Activated CD4-positive, alpha-beta T cell treated with anti-CD3 and anti-CD28 coated beads, Interleukin-2, amount 50 U/mL, for 24 hours (primary cell): ENCODE measurements at regions not wholly inside any gene's neighbourhood (a gene's known extent, or its start where the extent isn't known, plus 50 kb on each side); places are given as distances from the start of the nearest gene placed in this dataset.

Source experiments
- DNase-seq, 2 donors: peaks; one replicate each; pipeline ENCODE4 v3.0.0-alpha.2; 2020; ENCODE audit warnings: low read depth in 1 of 2, low spot score in 1 of 2

GRCh38 chr5:159453209-159453608 is 122.9 kb upstream of the IL12B start:
- DNase-seq: no peak

DNA sequence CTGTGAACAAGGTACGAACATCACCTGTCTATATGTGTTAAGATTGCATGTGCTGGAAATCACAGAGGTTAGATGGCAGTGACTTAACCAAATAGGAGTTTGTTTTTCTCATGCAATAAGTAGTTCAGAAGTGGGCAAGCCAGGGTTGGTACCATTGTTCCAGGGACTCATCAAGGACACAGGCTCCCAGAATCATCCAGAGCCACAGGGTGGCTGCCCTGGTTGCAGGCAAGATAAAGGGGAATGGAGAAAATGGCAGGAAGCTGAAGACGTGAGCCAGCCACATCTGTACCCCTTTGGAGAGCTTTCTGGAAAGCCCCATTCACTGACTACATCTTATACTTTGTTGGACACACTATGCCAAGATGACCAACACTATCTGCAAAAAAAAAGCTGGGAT is 126.0 kb upstream of the IL12B start:
- DNase-seq: no peak

GRCh38 chr5:159456722-159457465 is 126.6 kb upstream of the IL12B start:
- DNase-seq: peak; percentile 17 to 76

DNA sequence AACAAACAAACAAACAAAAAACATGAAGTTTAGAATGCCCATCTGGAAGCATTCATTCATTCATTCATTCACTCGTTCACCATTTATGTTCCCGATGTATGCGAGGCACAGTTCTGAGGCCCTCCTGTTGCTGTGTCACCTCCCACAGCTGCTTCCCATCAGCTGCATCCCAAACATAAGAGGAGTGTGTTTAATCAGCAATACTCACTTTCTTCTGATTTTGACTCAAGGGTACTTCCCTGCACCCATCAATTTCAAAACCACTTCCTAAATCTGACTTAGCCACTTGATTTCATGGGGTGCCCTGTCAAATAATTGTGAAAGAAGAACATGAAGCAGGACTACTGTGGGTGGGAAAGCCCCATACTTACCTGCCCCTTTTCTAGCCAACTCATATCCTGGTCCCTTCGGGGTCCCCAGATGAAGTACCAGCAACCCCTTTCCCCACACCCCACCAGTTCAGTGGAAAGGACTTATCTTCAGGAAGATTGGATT is 128.0 kb upstream of the IL12B start:
- DNase-seq: peak in 1 of 2 donors; percentile 38

DNA sequence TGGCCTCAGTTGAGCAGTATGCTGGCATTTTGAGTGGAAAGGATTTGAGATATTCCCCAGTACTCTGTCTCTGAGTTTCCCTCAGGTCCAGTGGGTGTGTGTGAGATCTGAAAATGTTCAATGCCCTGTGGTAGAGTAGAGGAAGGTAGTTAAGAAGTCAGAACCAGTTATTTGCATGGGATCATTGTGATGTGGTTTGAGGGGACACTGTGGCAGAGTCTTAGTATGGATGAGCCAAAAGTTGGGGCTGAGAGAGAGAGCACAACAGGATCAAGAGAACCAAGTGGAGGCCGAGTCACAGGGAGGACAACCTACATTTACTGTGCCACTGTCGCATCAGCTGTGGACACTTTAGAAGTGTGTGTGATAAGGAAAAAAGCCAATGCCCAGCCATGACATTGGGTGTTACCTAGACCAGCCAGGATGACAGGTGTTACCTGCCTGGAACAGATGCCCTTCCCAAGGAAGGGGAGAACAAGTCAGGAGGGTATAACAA is 128.9 kb upstream of the IL12B start:
- DNase-seq: no peak

DNA sequence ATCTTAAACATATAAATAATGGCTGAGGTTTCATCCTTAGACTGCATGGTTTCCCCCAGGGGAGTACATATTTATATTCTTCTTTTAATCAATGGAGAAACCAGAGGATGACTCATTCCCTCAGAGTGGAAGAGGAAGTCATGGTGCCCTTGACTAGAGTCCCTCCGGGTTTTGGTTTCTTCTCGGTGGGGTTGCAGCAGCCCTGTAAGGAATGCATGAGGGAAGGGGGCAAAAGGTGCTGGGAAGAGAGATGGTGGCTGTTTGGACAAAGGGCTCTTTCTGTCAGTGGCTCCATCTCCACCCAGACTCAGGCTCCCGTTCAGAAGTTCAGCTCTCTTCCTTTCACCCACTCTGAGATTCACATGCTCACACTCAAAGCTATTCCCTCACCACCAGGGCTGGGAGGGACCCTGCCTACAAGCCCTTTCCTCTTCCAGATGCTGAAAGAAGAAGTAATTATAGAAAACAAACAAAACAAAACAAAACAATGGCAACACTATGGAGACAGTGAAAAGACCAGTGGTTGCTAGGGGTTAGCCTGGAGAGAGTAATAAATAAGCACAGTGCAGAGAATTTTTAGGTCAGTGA is 129.8 kb upstream of the IL12B start:
- no peak for DNase-seq

DNA sequence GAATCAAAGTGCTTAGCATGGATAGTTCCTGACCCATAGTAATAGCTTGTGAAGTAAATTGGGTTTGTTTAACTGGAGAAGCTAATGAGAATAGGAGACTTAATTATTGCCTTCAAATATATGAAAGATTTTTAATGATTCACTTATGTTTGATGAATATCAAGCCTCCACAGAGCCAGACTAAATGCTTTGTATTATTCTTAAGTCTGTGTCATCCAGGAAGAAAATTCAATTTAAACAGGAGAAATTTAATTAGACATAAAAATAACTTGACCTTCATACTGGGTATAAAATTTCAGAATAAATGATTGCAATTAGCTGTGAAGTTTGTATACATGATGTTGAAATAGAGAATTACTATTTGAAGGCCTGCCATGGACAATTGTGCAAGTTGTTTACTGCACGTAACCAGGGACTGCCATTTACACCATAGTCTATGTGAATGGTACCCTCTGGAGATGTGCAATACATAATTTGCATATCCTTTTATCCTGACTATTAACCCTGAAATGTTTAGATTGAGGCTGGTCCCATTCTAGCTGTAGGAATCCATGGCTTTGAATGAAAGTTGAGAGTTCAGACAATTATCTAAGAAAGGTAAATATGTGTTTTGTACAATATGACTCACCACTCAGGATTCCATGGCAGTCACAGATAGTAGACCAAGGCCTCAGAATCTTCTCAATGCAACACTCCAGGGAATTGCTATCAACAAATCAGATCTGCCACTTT is 133.5 kb upstream of the IL12B start:
- DNase-seq: no peak

DNA sequence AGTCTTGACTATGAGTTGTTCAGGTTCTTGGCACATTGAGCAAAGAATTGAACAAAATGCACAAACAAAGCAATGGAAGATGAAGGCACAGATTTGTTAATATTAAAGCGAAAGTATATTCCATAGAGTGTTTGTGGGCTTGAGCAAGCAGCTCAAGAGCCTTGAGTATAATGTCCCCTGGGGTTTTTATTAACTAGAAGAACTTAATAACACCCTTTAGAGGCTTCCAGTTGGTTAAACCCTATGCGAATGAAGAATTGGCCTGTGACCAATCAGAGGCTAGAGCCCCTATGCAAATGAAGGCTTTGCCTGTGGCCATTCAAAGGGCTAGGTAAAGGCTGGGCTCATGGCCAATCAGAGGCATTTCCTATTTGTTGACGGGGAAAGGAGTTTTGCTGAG is 135.3 kb upstream of the IL12B start:
- DNase-seq: no peak

GRCh38 chr5:159467666-159468065 is 137.4 kb upstream of the IL12B start:
- DNase-seq: no peak

DNA sequence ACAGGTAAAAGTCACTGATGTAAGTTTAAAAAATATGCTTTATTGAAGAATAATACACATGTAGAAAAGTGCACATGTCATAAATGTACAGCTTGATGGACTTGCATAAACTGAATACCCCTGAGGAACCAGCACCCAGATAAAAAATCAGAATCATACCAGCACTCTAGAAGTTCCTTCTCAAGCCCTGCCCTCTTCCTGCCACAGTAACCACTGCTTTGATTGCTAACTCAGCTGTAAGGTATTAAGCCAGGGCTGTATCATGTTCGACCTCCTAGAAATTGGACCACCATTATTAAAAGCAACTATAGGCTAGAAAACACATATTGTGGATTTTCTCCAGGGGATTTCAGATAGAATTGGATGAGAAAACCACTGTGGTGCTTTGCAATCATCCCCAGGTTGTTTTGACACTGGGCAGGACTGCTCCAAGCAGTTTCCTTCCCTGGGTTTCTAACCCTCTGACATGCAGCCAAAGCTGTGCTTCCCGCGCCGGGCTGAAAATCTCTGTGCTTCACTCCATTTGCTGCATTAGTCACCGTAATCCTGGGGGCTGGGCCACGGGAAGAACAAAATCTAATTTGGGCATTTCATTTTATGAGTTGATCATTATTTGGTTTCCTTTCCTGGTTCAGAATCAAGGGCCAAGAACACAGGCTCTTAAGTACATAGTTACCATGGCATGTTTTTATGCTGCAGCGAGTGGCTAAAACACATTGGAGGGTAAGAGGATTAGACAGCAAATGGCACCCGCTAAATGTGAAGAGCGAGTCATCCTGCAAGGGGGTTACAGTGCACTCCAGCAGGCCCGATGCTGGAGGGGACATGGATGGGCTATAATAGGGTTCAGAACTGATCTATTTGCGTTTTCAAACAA is 139.4 kb upstream of the IL12B start:
- no peak for DNase-seq

DNA sequence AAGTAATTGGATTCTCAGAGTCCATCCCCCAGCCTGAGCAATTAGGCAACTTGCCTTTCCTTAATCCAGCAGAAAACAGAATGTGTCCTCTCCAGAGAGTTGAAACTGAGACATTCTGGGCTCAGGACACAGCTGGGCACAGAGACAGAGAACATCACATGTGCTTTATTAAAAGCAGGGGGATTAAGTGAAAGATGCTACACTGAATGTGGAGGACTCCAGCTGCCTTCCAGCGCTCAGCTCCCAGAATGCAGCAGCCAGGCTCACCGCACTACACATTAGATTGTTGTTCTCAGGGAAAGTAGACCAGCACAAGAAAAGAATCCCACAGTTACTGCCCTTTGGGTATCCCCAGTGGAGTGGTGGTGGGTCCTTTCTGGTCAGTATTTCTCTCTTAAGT is 141.6 kb upstream of the IL12B start:
- DNase-seq: no peak

GRCh38 chr5:159475026-159475425 is 144.7 kb upstream of the IL12B start:
- no peak for DNase-seq

GRCh38 chr5:159478950-159479349 is 148.7 kb upstream of the IL12B start:
- DNase-seq: no peak

DNA sequence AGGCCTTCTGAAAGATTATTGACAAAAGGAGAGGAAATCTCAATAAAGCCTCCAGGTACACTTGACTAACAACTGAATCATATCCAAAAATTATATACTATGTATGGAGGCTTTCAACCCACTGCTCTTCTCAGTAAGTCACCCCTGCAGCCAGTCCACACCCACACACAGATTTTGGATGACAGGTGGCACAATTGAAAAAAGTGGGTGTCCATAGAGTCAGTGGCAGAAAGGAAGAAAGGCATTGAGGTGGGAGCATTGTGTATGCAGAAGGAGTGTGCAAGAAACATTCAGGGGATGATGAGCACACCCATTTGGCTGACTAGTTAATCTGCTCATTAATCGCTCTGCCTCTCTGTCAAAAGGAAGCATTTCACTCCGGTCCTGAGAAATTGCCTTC is 150.6 kb upstream of the IL12B start:
- no peak for DNase-seq

DNA sequence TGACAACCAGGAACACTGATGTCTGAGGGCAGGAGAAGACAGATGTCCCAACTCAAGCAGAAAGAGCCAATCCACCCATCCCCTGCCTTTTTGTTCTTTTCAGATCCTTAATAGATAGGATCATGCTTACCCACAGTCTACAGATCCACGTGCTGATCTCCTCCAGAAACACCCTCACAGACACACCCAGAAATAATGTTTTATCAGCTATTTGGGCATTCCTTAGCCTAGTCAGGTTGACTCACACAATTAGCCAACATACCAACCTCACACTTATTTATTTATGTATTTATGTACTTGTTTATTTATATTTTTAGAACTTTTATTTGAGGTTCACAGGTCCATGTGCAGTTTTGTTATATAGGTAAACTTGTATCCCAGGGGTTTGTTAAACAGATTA is 151.5 kb upstream of the IL12B start:
- DNase-seq: no peak

- DNase-seq: no peak
Observed at GRCh38 chr5:159486836-159487235, 156.5 kb upstream of the IL12B start.

DNA sequence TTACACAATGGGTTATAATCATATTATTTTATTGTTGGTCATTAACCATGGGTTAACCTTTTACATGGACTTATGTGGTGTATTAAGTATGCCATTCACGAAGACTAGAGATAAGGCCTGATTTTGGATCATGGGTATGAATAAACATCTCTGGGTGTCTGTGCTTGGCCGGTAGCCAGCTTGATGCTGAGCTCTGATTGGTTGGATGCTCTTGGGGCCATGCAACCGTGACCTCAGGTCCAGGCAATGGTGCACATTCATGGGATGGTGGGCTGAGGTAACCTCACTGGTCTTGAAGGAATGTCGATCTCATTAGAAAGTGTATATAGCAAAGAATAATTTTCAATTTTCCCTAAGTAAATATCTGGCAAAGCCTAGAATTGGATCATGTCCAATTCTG is 158.2 kb upstream of the IL12B start:
- no peak for DNase-seq

DNA sequence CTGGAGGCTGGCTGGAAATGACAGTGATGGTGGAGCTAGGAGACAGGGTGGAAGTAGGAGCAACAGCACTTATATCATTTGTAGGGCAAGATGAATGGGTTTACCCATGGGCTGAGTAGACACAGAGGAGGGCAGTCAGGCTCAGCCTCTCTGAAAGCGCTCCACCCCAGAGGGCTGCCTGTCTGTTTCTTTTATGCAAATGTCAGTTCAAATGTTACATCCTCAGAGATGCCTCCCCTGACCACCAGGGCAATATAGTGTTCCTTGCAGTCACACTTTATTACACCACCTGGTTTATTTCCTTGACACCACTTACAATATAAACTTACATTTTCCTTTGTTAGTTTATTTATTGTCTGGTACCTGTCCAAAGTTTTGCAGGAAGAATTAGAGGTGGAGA is 159.5 kb upstream of the IL12B start:
- no peak for DNase-seq

DNA sequence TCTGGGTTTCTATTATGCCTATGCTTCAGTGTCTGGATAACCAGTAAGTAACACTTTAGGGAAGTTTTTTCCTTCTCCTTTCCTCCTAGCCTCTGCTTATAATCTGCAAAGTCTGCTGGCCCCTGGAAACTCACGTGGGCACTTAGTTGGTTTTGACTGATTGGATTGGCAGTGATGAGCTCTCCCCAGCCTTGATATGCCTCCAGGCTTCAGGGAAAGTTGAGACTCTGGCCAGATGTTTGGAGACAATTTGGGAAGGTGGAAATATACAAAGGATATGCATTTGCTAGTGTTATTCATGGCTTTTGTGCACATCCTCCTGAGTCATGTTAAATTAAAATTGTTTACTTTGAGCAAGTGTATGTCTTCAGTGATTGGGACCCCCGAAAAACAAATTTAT is 160.2 kb upstream of the IL12B start:
- no peak for DNase-seq

DNA sequence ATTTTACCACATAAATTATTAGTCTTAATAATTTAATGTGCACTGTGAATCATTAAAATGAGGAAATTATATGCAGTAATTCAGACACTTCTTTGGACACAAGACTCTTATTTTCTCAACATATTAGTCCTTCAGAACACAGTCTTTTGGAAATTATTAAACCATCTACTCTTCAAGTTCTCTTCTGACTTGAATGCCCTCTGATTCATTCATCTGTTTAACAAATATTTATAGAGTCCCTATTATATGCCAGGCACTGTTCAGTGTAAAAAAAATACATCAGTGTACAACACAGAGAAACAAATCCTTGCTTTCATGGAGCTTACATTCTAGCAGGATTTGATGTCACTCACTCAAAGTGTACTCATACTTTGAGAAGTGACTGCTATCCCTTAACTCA is 163.4 kb upstream of the IL12B start:
- no peak for DNase-seq

DNA sequence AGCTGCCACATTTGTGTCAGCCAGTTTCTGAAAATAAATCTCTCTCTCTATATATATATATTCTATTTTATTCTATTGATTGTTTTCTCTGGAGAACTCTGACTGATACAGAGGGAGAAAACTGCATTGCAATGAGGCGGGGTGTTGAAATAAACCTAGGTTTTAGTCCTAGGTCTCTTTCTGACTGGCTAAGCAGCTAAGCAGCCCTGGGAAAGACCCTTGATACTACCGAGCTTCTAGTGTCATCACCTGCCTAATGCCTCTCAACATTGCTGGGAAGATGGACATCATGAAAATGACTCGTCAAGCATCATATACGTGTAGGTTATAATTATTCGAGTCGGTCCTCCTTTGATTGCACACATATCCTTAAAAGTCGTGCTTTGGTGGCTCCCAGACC is 166.5 kb upstream of the IL12B start:
- DNase-seq: no peak
